ENCODE measurements at regions not wholly inside any gene's neighbourhood (a gene's known extent, or its start where the extent isn't known, plus 50 kb on each side); places are given as distances from the start of the nearest gene placed in this dataset.

GRCh38 chr1:212217633-212218032, 67.6 kb upstream of the PPP2R5A start:
- ATAC-seq, result peak; percentile 42
- DNase-seq, result peak in 1 of 2 donors; percentile 23
- intact Hi-C loops (cut with DNase I, micrococcal nuclease), result no loop called here

- intact Hi-C loops (cut with DNase I, micrococcal nuclease), result no loop called here
- no peak for DNase-seq
- ATAC-seq, result no peak
Measured at GRCh38 chr1:212218065-212218464, 67.1 kb upstream of the PPP2R5A start.

- ATAC-seq (no peak), DNase-seq (no peak)
- intact Hi-C loops (cut with DNase I, micrococcal nuclease), result no loop called here
Measured at GRCh38 chr1:212218911-212219310, 66.3 kb upstream of the PPP2R5A start.

- DNase-seq (no peak), ATAC-seq (no peak)
- intact Hi-C loops (cut with DNase I, micrococcal nuclease), result no loop called here
Measured at GRCh38 chr1:212219679-212220463, 65.3 kb upstream of the PPP2R5A start.

- ATAC-seq, result no peak
- DNase-seq, result no peak
- intact Hi-C loops (cut with DNase I, micrococcal nuclease), result no loop called here
Measured at GRCh38 chr1:212221801-212222200, 63.4 kb upstream of the PPP2R5A start.

- DNase-seq (no peak), ATAC-seq (no peak)
- intact Hi-C loops (cut with DNase I, micrococcal nuclease), result no loop called here
Measured at GRCh38 chr1:212224102-212224501, 61.1 kb upstream of the PPP2R5A start.

- ATAC-seq (no peak), DNase-seq (no peak)
- intact Hi-C loops (cut with DNase I, micrococcal nuclease), result no loop called here
Measured at GRCh38 chr1:212225416-212225815, 59.8 kb upstream of the PPP2R5A start.

GRCh38 chr1:212225871-212226302, 59.3 kb upstream of the PPP2R5A start:
- intact Hi-C loops (cut with DNase I, micrococcal nuclease), result no loop called here
- ATAC-seq, result no peak

GRCh38 chr1:212226467-212226866, 58.7 kb upstream of the PPP2R5A start:
- intact Hi-C loops (cut with DNase I, micrococcal nuclease), result no loop called here
- ATAC-seq, result no peak
- no peak for DNase-seq

More at GRCh38 chr1:212225871-212226302, 59.3 kb upstream of the PPP2R5A start:
- DNase-seq, result no peak

- DNase-seq (no peak), ATAC-seq (no peak)
- intact Hi-C loops (cut with DNase I, micrococcal nuclease), result no loop called here
Measured at GRCh38 chr1:212228076-212228475, 57.1 kb upstream of the PPP2R5A start.

- ATAC-seq (peak; percentile 58), DNase-seq (no peak)
- intact Hi-C loops (cut with DNase I, micrococcal nuclease), result no loop called here
Measured at GRCh38 chr1:212228591-212229119, 56.6 kb upstream of the PPP2R5A start.

GRCh38 chr1:212229654-212230053, 55.6 kb upstream of the PPP2R5A start:
- ATAC-seq, result peak; percentile 25
- DNase-seq, result no peak
- intact Hi-C loops (cut with DNase I, micrococcal nuclease), result no loop called here

GRCh38 chr1:212230329-212230728, 54.9 kb upstream of the PPP2R5A start:
- DNase-seq (no peak), ATAC-seq (no peak)
- intact Hi-C loops (cut with DNase I, micrococcal nuclease), result no loop called here

GRCh38 chr1:212231372-212231771, 53.8 kb upstream of the PPP2R5A start:
- DNase-seq, result no peak
- ATAC-seq, result no peak
- intact Hi-C loops (cut with DNase I, micrococcal nuclease), result no loop called here

- ATAC-seq (no peak), DNase-seq (no peak)
- intact Hi-C loops (cut with DNase I, micrococcal nuclease), result no loop called here
Measured at GRCh38 chr1:212232090-212232489, 53.1 kb upstream of the PPP2R5A start.

GRCh38 chr1:212233321-212233720, 51.9 kb upstream of the PPP2R5A start:
- intact Hi-C loops (cut with DNase I, micrococcal nuclease), result no loop called here
- no peak for ATAC-seq
- no peak for DNase-seq

- peak in 1 of 2 donors; percentile 48 for DNase-seq
- ATAC-seq, result no peak
- intact Hi-C loops (cut with DNase I, micrococcal nuclease), result no loop called here
Measured at GRCh38 chr1:212234431-212235395, 50.5 kb upstream of the PPP2R5A start.
